Neural cell (in vitro differentiated cells): ENCODE measurements at regions not wholly inside any gene's neighbourhood (a gene's known extent, or its start where the extent isn't known, plus 50 kb on each side); places are given as distances from the start of the nearest gene placed in this dataset.

Source experiments
- H2AFZ ChIP-seq: fragments of 200-600, 300-800 bp; sonication (generic), shearing (Covaris generic); 2 replicates; pipeline ENCODE4 v1.6.0; 2014; ENCODE audit warnings: low read depth, mild to moderate bottlenecking, antibody characterized with exemption, low read length, moderate library complexity
- H3F3A ChIP-seq: fragments of 200-600 bp; shearing (Covaris generic); 2 replicates; pipeline ENCODE4 v1.6.1; 2016; ENCODE audit warnings: mild to moderate bottlenecking, moderate library complexity, mixed read lengths, antibody characterized with exemption, low read length; ENCODE audit not compliant: insufficient read depth, poor library complexity, severe bottlenecking
- H3K27ac ChIP-seq: fragments of 200-600, 300-800 bp; sonication (generic), shearing (Covaris generic); 2 replicates; pipeline ENCODE4 v1.5.1; 2014; ENCODE audit warnings: mild to moderate bottlenecking, low read length, moderate library complexity
- H3K27me3 ChIP-seq: fragments of 300-800, 200-600 bp; sonication (generic), shearing (Covaris generic); 2 replicates; pipeline ENCODE4 v1.6.0; 2014; ENCODE audit warnings: mild to moderate bottlenecking, low read depth, low read length, moderate library complexity; ENCODE audit not compliant: insufficient read depth
- H3K36me3 ChIP-seq: fragments of 300-800, 200-600 bp; sonication (generic), shearing (Covaris generic); 2 replicates; pipeline ENCODE4 v1.5.1; 2014; ENCODE audit warnings: mild to moderate bottlenecking, antibody characterized with exemption, low read length, moderate library complexity; ENCODE audit not compliant: insufficient read depth
- H3K4me2 ChIP-seq: fragments of 300-800, 200-600 bp; sonication (generic), shearing (Covaris generic); 2 replicates; pipeline ENCODE4 v1.6.0; 2014; ENCODE audit warnings: mild to moderate bottlenecking, low read length
- H3K4me3 ChIP-seq: fragments of 300-800, 200-600 bp; sonication (generic), shearing (Covaris generic); 2 replicates; pipeline ENCODE4 v1.5.1; 2014; ENCODE audit warnings: mild to moderate bottlenecking, low read length, moderate library complexity
- H3K79me2 ChIP-seq: fragments of 200-600 bp; shearing (Covaris generic); replicated peaks from 2 replicates; pipeline ENCODE4 v1.6.0; 2014; ENCODE audit warnings: mild to moderate bottlenecking, low read length, moderate library complexity; ENCODE audit not compliant: insufficient read depth
- H3K9ac ChIP-seq: fragments of 300-800, 200-600 bp; sonication (generic), shearing (Covaris generic); 2 replicates; pipeline ENCODE4 v1.6.1; 2016; ENCODE audit warnings: mild to moderate bottlenecking, low read length, mixed read lengths
- H3K9me2 ChIP-seq: fragments of 200-600 bp; shearing (Covaris generic); 2 replicates; pipeline ENCODE4 v1.6.1; 2016; ENCODE audit warnings: mild to moderate bottlenecking, low read length, mixed read lengths; ENCODE audit not compliant: insufficient read depth
- H3K9me3 ChIP-seq: fragments of 200-600, 300-800 bp; sonication (generic), shearing (Covaris generic); 2 replicates; pipeline ENCODE4 v1.6.1; 2016; ENCODE audit warnings: mild to moderate bottlenecking, mixed run types, low read length, moderate library complexity, mixed read lengths
- H4K20me1 ChIP-seq: fragments of 200-600 bp; shearing (Covaris generic); 2 replicates; pipeline ENCODE4 v1.6.1; 2016; ENCODE audit warnings: mild to moderate bottlenecking, mixed run types; ENCODE audit not compliant: insufficient read depth
- EP300 ChIP-seq: fragments of 450-650 bp; conservative IDR thresholded peaks from 2 replicates; pipeline ENCODE4 v1.6.1; 2014; ENCODE audit warnings: antibody characterized with exemption, mild to moderate bottlenecking, moderate library complexity; ENCODE audit not compliant: poor library complexity, severe bottlenecking
- EZH2 ChIP-seq: fragments of 200-600, 300-800 bp; shearing (Covaris generic), sonication (generic); IDR thresholded peaks from 2 replicates; pipeline ENCODE4 v1.6.1; 2014; ENCODE audit warnings: antibody characterized with exemption, low read length, borderline replicate concordance, mild to moderate bottlenecking; ENCODE audit not compliant: insufficient read depth, poor library complexity, severe bottlenecking
- MXI1 ChIP-seq: fragments of 450-650 bp; conservative IDR thresholded peaks from 2 replicates; pipeline ENCODE4 v1.6.1; 2014; ENCODE audit warnings: antibody characterized with exemption, mild to moderate bottlenecking; ENCODE audit not compliant: poor library complexity, severe bottlenecking
- POLR2AphosphoS5 ChIP-seq: IDR thresholded peaks from 2 replicates; pipeline ENCODE4 v1.6.1; 2012
- RAD21 ChIP-seq: fragments of 450-650 bp; conservative IDR thresholded peaks from 2 replicates; pipeline ENCODE4 v1.6.1; 2014; ENCODE audit warnings: antibody characterized with exemption, mild to moderate bottlenecking, moderate library complexity
- SMC3 ChIP-seq: fragments of 450-650 bp; conservative IDR thresholded peaks from 2 replicates; pipeline ENCODE4 v1.6.1; 2014; ENCODE audit warnings: antibody characterized with exemption, mild to moderate bottlenecking, moderate library complexity; ENCODE audit not compliant: poor library complexity
- TAF1 ChIP-seq: IDR thresholded peaks from 2 replicates; pipeline ENCODE4 v1.6.1; 2012; ENCODE audit warnings: low read depth
- TF ChIP-seq, protein P1 (sequence below): fragments of 450-650 bp; IDR thresholded peaks from 2 replicates; pipeline ENCODE4 v1.5.1; 2014; ENCODE audit warnings: antibody characterized with exemption, mild to moderate bottlenecking, moderate library complexity; ENCODE audit not compliant: poor library complexity, severe bottlenecking
- TF ChIP-seq, protein P2 (sequence below): IDR thresholded peaks from 2 replicates; pipeline ENCODE4 v1.6.1; 2012; ENCODE audit warnings: borderline replicate concordance

- H3K79me2 ChIP-seq = no peaks in the 10 kb centered on the region
- no peak overlapping the region for H3K9ac ChIP-seq
- no peak overlapping the region for H3K4me3 ChIP-seq
- H2AFZ ChIP-seq = no peak overlapping the region
- H4K20me1 ChIP-seq = no peaks in the 10 kb centered on the region
- H3K27me3 ChIP-seq = no peaks in the 10 kb centered on the region
- no peaks in the 10 kb centered on the region for H3K36me3 ChIP-seq
- peak overlapping the region; percentile 42 for H3K27ac ChIP-seq
- no peaks in the 10 kb centered on the region for H3K9me2 ChIP-seq
- no peaks in the 10 kb centered on the region for H3K9me3 ChIP-seq
- H3F3A ChIP-seq = no peaks in the 10 kb centered on the region
- TF ChIP-seq POLR2AphosphoS5 = no peak
- TF ChIP-seq EZH2 = no peak
- TF ChIP-seq MXI1 = no peak
- no peak for TF ChIP-seq SMC3
- no peak for TF ChIP-seq TAF1
- TF ChIP-seq, protein P1, sequence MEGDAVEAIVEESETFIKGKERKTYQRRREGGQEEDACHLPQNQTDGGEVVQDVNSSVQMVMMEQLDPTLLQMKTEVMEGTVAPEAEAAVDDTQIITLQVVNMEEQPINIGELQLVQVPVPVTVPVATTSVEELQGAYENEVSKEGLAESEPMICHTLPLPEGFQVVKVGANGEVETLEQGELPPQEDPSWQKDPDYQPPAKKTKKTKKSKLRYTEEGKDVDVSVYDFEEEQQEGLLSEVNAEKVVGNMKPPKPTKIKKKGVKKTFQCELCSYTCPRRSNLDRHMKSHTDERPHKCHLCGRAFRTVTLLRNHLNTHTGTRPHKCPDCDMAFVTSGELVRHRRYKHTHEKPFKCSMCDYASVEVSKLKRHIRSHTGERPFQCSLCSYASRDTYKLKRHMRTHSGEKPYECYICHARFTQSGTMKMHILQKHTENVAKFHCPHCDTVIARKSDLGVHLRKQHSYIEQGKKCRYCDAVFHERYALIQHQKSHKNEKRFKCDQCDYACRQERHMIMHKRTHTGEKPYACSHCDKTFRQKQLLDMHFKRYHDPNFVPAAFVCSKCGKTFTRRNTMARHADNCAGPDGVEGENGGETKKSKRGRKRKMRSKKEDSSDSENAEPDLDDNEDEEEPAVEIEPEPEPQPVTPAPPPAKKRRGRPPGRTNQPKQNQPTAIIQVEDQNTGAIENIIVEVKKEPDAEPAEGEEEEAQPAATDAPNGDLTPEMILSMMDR = no peak
- TF ChIP-seq EP300 = no peak
- no peak for TF ChIP-seq RAD21
- TF ChIP-seq, protein P2, sequence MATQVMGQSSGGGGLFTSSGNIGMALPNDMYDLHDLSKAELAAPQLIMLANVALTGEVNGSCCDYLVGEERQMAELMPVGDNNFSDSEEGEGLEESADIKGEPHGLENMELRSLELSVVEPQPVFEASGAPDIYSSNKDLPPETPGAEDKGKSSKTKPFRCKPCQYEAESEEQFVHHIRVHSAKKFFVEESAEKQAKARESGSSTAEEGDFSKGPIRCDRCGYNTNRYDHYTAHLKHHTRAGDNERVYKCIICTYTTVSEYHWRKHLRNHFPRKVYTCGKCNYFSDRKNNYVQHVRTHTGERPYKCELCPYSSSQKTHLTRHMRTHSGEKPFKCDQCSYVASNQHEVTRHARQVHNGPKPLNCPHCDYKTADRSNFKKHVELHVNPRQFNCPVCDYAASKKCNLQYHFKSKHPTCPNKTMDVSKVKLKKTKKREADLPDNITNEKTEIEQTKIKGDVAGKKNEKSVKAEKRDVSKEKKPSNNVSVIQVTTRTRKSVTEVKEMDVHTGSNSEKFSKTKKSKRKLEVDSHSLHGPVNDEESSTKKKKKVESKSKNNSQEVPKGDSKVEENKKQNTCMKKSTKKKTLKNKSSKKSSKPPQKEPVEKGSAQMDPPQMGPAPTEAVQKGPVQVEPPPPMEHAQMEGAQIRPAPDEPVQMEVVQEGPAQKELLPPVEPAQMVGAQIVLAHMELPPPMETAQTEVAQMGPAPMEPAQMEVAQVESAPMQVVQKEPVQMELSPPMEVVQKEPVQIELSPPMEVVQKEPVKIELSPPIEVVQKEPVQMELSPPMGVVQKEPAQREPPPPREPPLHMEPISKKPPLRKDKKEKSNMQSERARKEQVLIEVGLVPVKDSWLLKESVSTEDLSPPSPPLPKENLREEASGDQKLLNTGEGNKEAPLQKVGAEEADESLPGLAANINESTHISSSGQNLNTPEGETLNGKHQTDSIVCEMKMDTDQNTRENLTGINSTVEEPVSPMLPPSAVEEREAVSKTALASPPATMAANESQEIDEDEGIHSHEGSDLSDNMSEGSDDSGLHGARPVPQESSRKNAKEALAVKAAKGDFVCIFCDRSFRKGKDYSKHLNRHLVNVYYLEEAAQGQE = no peak
- no peak overlapping the region for H3K4me2 ChIP-seq
Observed at GRCh38 chr5:54704825-54705224, 187.3 kb downstream of the SNX18 start.

GRCh38 chr5:54704333-54704732, 186.8 kb downstream of the SNX18 start:
- Histone ChIP-seq H3K27me3 (no peaks in the 10 kb centered on the region), H3K9me2 (no peaks in the 10 kb centered on the region), H3F3A (no peaks in the 10 kb centered on the region), H3K9ac (no peak overlapping the region), H3K27ac (peak overlapping the region; percentile 42), H3K9me3 (no peaks in the 10 kb centered on the region), H3K4me2 (no peak overlapping the region), H3K36me3 (no peaks in the 10 kb centered on the region), H4K20me1 (no peaks in the 10 kb centered on the region), H3K79me2 (no peaks in the 10 kb centered on the region), H2AFZ (no peak overlapping the region), H3K4me3 (no peak overlapping the region)
- TF ChIP-seq EP300 (peak; percentile 37), POLR2AphosphoS5 (peak; percentile 81), SMC3 (no peak)
- TF ChIP-seq, protein P2 = peak; percentile 21
